Stimulated activated CD4-positive, alpha-beta T cell treated with anti-CD3 and anti-CD28 coated beads, Interleukin-12 subunit alpha, Interleukin-12 subunit beta, amount 100 ng/mL, for 4 hours (primary cell): ENCODE measurements at regions not wholly inside any gene's neighbourhood (a gene's known extent, or its start where the extent isn't known, plus 50 kb on each side); places are given as distances from the start of the nearest gene placed in this dataset.
"Not testable (repeated sequence)": the region's sequence is repeated elsewhere in the genome, so short reads cannot be mapped to it uniquely, and the experiment has no call there.

ENCODE experiments used
- DNase-seq: peaks from one replicate; pipeline ENCODE4 v3.0.0-alpha.2; 2020

DNA sequence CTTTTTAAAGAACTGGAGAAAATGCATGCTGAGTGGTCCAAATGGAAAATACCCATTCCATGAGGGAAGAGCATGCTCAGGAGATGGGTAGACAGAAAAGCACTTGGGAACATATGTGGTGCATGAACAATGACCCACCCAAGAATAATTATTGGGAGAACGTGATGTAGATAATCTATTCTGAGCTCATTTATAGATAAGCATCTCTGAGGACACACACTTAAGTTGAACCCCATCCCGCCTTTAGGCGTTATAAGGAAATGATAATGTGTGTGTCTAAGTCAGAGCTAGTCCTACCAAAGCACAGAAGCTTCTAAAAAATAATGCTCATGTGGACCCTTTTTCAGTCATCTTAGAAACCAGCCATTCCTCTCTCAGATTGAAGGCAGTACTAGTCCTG, 189.9 kb downstream of the KTN1 start:
- no peak for DNase-seq

DNA sequence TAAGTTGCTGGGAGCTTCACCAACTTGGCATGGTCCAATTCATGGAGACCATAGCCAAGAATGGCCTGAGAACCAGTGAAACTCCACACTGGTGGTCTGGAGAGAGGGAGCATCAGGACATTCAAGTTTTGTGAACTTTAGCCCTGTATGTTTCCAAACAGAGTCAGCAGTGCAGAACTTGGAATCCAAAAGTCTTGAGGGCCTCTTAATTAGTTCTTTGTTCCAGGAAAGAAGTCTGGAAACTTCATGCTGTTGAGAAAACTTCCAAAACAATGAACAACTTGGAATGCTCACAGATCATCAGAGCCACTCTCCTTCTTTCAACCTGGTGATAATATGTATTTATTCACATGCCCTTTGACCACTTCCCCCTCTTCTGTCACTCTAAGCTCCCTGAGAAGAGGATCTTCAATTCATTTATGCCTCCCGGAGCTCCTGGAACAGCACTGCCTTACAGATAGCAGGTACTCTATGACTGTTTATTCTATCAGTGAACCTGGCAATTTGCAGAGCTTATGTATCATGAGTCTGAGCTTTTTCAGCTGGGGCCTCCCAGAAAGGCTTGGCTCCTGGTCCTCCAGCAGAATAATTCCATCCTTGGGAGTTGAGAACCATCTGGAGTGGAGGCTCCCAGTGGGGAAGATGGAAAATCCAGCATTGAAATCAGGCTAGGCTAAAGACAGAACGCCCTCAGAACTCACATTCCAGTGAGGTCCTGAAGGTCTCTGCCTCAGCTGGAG, 191.4 kb downstream of the KTN1 start:
- DNase-seq, result no peak

DNA sequence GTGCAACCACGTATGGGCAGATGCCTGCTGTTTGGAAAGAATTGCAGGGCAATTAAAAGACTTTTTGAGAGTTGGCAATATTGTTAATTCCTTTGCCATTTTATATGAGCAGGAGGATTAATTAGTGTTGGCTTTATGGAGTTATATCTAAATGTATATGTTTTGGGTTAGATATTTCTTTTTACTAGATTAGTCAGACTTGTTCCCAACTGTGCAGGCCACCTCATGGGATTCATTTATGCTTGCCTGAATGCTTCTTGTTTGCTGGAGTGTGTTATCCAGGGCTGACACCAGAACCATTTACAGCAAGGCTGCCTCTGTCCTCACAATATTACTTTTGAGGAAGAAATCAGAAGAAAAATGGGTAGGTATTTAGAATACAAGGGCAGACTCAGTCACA, 192.5 kb downstream of the KTN1 start:
- no peak for DNase-seq

DNA sequence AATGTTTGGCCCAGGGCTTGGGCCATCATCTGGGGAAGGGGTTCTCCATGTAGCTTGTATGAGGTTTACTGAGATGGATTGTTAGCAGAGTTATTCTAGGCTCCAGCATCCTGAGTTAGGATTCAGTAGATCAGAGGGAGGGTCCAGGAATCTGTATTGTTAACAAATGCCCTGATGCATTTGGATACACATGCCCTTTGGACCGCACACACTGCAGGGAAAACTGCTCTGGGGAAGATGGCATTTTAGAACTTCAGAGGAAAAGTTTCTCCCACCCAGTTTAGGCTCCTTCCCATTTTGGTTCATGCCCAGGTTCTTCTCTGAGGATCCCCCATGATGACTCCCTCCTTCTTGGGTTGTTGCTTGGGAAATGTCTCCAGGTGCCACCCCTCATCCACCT, 193.3 kb downstream of the KTN1 start:
- no peak for DNase-seq

DNA sequence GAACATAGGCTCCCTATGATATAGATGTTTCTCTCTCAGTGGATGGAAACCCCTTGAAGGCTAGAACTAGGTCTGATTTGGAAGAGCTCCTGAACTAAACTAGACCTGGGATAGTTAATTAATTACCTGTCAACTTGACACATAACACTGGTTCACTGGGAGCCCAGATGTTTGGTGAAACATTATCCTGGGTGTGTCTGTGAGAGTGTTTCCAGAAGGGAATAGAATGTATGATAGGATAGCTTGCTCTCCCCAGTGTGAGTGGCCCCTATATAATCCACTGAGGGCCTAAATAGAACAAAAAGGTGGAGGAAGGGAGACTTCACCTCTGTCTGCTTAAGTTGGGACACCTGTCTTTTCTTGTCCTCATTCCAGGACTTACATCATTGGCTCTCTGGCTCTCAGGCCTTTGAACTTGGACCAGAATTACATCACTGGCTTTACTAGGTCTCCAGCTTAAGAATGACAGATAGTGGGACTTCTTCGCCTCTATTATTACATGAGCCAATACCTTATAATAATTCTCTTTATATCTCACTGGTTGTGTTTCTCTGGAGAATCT, 194.1 kb downstream of the KTN1 start:
- no peak for DNase-seq

DNA sequence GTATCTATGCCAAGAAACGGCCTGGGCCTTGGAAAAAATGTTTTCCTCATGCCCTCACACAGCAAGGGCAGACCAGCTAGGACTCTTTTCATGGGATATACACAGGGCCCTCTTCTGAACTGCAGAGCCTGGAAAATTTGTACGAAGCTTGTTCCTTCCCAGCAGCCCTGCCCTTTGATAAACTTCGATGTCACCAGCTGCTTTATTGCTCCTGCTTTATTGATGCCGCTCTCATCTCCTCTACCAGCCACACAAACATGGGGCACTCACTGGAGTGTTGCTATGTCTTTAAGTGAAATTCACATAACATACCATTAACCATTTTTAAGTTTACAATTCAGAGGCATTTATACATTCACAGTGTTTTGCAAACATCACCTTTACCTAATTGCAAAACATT, 197.9 kb downstream of the KTN1 start:
- DNase-seq, result no peak

DNA sequence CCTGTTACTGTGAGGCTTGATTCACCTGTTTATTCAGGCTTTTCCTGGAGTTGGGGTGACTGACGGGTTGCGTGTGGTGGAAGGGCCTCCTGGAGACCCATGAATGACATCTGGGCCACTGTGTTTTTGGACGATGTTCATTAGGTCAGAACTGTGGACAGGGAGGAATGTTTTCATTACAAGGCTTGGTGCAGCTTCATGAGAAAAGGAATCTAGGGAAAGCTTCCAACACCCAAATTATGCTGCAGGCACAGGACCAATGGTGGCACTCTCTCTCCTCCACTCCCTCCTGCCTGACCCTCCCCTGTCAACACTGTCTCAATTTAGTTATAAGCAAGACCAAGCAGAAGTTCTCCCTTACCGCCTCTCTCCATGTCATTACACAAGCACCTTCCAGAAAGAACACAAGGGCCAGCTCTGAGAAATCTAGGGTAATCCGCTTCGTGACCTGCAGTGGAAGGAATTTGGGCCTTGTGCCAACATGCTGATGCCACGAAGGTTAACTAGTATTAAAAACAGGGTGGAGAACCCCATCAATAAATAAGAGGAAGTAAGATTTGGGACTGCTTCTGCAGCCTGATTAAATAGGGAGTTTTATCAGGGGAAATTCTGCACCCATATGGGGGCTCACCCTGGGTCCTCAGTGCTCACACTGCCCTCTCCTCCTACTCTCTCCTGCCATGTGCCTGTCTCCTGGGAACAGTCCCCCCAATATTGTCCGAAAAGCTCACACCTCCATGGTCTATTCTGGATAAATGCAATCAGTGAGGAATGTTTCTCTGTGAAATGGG, 200.3 kb downstream of the KTN1 start:
- no peak for DNase-seq

DNA sequence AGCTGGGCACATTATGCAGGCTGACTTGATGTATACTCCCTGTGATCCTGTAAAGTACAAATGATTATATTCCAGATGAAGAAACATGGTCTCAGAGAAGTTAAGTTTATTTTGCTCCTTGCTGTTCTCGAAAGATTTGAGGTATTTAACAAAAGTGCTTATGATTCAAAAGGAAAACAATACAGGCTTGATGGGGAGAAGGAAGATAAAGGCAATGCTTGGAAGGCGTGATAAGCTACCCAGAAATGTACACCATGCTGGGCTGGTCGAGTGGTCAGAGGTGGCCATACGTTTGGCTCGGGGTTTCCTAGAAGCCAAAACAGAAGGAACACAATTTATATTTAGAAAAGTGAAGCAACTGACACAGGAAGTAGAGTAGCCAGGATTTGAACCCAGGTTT, 201.0 kb downstream of the KTN1 start:
- DNase-seq, result no peak

DNA sequence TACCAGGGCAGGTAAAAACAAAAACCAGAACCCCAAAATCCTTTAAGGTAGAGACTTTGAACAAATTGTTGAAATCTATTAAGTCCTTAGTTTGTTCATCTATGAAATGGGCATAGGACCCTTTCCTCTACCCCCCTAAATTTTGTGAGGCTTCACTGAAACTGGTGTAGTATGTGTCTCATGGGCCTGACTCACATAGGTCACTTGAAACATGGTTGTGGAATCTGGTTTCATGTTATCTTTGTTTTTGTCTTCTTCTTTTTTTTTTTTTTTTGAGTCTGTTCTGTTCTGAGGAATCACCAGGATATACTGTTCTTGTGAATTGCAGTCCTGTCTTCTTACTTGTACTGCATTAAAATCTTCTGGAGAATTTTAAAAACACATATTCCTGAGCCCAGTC, 202.2 kb downstream of the KTN1 start:
- no peak for DNase-seq

DNA sequence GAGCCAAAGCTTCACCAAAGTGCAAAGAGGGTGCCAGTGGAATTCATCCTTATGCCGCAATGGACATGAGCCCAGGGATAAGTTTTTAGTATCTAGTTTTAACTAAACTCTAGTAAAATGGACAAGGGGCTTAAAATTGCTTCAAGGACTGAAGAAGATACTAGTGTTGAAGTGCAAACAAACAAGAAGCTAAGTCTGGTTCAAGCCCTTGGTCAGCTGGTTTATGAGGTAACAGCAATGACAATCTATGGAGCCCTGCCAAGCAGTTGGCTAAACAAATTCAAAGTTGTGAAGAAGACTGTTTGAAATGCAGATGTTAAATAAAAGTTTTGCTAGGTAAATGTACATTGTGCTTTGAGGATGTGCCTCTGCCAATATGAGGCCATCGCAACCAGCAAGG, 209.4 kb downstream of the KTN1 start:
- DNase-seq, result no peak

DNA sequence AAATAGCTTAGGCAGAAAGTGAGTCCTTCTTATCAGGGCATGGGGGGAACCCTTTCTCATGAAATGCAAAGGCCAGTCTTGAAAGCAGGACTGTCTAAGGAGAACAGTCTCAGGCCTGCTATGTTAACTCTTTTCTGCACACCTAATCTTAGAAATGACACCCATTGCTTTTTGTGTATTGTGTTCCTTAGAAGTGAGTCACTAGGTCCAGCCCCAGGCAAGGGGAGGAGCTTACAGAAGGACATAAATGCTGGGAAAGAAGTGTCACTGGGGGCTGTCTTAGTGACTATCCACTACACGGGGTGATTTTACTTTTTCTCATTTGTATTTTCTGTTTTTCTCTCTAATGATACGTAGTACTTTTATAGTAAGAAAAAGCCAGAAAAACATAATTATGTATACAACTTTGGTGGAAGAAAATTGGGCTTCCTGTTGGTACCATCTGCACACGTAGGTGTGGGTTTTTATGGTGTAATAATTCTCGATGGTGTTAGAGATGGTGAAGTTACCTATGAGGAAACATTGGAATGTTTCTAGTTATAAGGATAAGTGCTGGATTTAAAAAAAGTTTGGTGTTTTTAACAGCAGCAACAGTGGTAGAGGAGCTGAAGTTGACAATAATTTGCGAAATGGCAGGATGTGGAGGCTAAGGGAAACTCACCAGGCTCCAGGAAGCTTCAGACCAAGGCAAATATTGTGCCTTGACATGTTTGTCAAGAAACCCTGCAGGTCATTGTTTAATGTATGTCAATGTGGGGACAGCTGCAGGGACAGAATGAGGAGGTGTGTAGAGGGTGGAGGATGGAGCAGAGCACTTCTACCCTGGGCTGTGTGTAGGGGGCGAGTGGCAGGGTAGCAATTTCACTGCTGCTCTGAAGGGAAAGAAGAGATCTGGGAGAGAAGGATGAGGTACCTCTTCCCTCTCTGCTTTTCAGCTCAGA, 214.9 kb downstream of the KTN1 start:
- DNase-seq, result no peak

DNA sequence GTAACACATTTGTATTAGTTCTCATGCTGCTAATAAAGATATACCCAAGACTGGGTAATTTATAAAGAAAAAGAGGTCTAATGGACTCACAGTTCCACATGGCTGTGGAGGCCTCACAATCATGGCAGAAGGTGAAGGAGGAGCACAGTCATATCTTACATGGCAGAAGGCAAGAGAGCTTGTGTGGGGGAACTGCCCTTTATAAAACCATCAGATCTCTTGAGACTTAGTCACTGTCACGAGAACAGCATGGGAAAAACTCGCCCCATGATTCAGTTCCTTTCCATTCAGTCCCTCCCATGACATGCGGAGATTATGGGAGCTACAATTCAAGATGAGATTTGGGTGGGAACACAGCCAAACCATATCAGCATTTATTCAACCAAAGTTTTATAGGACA, 216.5 kb downstream of the KTN1 start:
- not testable (repeated sequence) for DNase-seq

DNA sequence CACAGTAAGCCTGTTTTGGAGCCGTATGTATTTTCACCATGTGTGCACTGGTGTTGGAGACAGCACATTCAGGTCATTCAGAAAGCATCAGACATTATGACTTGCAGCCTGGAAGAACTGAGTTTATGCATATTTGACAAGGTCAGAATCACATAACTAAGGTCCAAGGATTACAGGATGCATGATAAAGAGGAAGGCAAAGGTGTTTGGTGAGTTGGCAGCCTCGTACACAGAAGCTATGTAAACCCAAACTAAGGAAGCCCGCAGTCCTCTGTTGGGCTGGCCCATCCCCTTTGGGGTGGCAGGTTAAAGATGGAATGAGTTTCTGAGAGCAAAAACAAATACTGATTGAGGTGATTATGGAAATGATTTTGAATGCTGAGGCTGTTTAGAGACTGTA, 218.4 kb downstream of the KTN1 start:
- no peak for DNase-seq

DNA sequence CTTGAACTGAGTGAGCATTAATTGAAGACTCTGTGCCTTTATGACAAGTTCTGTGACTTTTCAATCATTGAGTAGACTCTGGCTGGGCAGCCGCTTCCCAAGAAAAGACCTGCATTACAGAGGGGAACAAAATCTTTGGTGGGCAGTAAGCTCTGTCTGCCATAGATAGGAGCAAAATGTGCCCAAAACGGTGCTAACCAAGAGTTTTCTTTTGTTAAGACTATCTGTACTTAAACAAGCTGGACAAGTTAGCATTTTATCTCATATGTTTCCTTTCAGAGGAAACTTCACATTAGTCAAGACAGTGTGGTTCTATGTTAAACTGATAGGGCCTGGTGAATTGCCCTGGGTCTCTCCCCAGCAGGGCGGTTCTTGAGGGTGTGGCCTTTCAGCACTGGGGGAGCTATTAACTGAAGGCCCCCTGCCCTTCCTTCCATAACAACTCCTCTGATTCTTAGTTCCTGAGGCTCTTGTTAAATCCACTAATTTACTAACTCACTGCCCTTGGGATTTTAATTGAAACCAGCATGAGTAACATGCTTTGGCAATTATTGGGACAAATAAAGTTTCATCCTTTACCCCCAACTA, 219.6 kb downstream of the KTN1 start:
- no peak for DNase-seq

DNA sequence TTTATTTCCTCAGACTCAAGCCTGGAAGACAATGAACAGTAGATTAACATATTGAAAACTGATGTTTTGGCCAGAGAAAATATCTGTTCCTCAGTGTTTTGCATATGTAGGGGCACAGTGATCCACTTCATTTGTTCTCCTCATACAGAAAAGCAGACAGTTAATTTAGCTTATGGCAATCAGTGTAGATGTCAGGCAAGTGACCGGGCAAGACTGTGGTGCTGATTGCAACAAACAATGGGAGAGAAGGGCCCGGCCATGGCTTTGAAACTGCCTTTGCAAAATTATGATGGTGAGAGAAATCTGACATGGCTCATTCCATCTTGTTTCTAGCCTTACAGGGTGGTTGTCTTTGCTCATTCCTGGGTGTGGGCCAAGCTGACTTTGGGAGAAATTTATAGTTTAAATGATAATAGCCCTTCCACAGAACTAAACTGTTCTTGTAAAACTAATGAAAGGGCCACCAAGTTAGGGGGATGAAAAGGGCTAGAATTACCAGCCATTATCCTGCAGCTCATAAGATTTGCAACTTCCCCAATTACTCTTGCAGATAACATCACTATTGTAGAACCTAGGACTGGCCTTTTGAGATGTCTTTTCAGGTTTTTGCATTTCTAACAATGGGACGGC, 220.3 kb downstream of the KTN1 start:
- no peak for DNase-seq

DNA sequence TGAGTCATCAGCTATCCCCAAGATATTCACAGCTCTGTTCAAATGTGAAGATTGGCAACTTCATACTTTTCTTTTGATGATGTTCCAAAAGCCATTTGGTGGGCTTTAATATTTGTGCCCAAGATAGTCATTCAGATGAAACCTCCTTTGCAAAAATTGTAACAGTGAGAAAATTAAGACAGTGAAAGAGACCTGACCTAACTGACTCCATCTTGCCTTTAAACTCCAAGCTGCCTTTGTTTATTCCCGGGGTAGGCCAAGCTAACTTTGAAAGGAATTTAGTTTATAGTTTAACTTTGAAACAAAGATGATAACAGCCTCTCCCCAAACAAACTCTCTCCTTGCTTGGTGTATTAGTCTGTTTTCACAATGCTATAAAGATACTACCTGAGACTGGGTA, 221.1 kb downstream of the KTN1 start:
- no peak for DNase-seq

DNA sequence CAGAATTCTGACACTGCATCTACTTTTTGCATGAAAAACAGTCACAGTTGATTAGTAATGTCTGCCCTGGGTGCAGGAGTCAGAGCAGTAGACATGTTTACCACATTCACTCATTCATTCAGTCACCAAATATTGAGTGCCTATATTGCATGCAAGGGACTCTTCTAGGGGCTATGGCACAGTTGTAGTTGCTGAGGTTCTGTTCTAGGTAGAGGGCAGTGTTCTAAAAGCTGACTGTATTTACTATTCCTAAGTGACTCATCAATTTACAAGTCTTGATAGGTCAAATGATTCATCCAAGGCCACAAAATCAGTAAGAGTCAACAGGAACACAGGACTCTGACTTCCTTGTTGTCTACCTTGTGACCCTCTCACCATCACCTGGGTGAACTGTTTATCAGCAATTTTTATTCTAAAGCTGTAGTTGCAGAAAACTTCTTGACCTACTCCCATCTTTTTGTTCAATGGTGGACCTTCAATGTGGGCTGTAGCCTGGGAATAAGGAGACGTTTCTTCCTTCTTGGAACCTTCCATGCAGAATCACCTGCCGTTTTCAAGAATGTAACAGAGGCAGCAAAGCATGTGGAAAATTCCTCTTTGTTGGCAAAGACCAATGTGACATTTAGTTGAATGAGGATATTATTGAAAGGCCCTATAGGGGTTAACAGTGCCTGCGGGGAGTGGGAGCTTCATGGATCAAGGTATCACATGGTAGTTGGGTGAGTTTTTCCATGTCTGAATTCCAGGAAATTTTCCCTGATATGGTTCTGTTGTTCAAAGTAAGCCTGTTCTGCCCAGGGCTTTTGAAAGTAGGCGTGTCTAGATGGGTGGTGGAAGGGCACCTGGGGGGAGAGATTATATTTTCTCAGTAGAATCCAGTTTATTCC, 223.2 kb downstream of the KTN1 start:
- no peak for DNase-seq

DNA sequence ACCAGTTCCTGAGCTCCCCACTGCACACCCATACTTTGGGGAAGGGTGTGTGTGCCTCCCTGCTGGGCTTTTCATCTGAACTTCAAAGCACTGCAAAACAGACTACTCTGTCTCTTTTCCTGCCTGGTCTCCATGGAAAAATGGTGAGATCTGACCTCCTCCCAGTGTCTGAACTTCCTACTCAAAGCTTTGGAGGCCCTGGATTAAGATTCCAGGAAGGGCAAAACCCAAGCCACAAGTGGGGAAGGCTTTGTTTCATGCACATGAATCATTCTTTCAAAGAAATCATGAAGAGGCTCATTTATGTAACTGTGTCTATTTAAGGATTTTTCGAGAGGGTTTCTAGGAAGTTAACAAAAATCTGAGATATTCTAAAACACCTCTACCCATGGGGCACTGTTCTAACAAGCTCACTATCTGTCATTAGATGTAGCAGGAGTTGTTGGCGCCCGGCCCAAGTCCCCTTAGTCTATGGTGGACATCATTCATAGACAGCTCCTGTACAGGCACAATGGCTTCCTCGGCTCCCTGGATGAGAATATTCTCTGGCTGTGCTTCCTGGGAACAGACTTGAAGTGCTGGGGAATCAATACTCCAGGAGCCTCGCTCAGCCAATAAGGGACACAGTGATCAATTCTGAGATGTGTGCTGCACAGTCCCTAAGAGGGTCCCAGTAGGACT, 224.0 kb downstream of the KTN1 start:
- no peak for DNase-seq

DNA sequence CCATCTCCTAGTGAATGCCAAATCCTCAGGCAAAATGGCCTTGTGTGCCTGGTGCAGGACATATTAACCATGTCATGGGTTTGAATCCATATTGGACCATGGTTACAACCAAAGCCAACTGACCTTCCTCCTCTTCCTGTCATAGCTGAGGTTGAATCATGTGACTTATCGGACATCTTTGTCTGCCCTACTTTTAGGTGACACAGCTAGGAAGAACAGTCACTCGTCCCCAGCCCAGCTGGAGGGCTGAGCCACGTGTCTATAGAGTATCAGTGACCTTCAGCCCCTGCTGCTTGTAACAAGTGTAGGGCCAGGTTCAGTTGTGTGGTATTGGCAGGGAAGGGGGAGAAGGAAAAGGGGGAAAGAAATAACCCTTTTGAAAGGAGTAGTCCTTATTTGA, 225.2 kb downstream of the KTN1 start:
- DNase-seq, result no peak

DNA sequence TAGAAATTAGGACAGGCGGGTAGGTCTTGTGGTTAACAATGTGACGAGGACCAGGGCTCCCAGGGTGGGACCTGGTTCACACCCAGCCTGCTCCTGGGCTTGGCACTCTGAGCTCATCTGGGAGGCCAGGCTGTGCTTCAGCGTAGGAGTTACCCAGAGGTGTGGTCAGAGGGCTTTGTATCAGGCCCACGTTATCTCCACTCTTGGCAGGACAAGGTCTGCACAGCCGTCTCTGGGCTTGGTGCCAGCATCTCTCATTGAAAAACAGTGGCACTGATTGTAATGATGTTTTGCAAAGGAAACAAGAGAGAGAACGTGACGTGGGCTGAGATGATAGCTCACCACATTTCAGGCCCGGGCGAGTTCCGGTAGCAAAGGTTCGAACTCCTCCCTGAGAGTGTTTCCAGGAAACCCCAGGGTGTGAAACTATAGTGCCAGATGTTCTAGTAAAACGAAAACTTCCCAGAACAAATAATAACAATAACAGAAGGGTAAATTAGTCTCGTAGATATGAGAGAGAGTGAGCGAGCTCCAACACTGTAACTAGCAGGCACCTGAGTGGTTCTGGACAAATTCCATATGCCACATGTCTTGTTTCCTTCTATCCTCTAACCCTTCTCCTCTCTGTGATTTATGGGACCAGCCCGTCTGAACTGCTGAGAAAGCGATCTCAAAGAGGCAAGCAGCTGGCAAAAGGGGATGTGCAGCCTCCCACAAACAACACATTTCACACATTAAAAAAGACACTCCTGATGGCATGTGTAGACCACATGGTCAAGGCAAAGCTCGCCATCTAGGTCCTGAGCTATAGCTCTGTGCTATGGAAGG, 227.3 kb downstream of the KTN1 start:
- DNase-seq, result peak; percentile 28
